C4-2B (cell line): ENCODE measurements at regions not wholly inside any gene's neighbourhood (a gene's known extent, or its start where the extent isn't known, plus 50 kb on each side); places are given as distances from the start of the nearest gene placed in this dataset.

Experiments
- H3K27ac ChIP-seq: fragments of 450-650 bp; 2 replicates; pipeline ENCODE4 v1.5.1; 2017
- CTCF ChIP-seq: fragments of 450-650 bp; conservative IDR thresholded peaks from 2 replicates; pipeline ENCODE4 v1.5.1; 2017; ENCODE audit warnings: mild to moderate bottlenecking
- ZFX ChIP-seq: fragments of 450-650 bp; IDR thresholded peaks from 2 replicates; pipeline ENCODE4 v1.6.1; 2017

GRCh38 chr12:93100610-93101009 is 171.5 kb upstream of the EEA1 start:
- no peak overlapping the region for H3K27ac ChIP-seq
- TF ChIP-seq ZFX (no peak), CTCF (no peak)

DNA sequence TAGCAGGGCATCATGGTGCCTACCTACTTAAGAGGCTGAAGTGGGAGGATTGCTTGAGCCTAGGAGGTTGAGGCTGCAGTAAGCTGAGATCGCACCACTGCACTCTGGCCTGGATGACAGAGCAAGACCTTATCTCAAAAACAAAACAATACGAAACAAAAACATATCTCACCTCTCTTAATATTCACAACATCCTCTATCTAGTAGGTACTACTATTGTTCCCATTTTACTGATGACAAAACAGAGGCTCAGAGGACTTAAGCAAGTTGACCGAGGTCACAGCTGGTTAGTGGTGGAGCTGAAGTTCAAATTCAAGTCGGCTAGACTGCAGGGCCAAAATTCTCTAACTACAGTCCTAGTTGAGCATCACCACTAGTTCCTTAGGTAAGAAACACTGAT is 172.3 kb upstream of the EEA1 start:
- H3K27ac ChIP-seq, result no peak overlapping the region
- no peak for TF ChIP-seq ZFX
- TF ChIP-seq CTCF, result no peak

DNA sequence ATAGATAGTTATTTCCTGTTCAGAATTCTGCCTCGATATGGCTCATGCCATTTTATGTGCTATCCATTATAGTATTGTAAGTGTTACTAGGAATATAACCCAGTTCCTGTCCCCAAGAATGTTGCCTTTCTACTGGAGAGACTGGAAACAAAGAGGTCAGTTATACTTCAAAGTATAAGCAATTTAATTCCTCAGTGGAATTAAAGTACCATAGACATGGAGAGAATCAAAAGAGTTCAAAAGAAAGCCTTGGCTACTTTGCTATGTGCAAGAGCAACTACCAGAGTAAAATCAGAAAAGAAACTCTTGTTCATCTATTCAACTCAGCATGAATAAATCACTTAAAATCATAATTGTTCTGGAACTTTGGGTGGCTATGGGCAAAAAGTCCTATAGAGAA is 173.2 kb upstream of the EEA1 start:
- no peak for TF ChIP-seq CTCF
- TF ChIP-seq ZFX, result no peak
- no peak overlapping the region for H3K27ac ChIP-seq

DNA sequence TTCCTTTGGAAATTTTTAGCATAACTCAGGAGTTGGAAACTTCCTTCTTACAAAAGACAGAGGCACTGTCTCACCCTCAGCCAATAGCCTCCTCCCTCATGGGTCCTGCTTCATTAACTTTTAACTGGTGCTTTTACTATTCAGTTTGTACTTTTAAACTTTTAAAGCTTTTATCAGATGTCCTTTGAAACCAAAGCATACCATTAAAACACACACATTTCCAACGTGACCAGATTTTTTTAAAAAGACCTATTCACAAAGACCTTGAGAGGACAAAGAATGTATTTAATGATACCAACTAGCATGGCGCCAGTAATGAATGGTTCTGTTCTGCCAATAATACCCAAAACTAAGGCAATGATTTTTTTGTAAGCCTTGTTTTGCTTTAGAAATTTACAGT is 173.6 kb upstream of the EEA1 start:
- no peak for TF ChIP-seq CTCF
- TF ChIP-seq ZFX, result no peak
- H3K27ac ChIP-seq, result no peak overlapping the region

GRCh38 chr12:93103154-93103553 is 174.1 kb upstream of the EEA1 start:
- H3K27ac ChIP-seq, result no peak overlapping the region
- no peak for TF ChIP-seq ZFX
- TF ChIP-seq CTCF, result no peak

DNA sequence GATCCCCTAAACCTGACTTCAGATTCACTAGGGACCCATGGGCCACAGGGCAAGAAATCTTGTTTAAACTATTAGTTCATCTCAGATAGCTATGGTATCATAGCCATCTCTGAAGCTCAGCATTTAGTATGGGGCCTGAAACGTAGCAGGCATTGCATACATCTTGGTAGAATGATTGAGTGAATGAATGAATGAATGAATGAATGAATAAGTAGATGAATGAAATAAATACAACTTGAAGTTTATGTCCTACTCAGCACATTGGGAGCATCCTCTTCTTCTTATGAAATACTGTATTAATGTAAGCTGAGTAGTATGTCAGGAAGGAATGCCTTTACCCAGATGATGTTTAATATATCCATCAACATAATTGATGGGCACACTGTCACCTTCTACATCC is 175.4 kb upstream of the EEA1 start:
- H3K27ac ChIP-seq, result no peak overlapping the region
- TF ChIP-seq CTCF, result no peak
- no peak for TF ChIP-seq ZFX

GRCh38 chr12:93106910-93107309 is 177.8 kb upstream of the EEA1 start:
- H3K27ac ChIP-seq, result no peak overlapping the region
- no peak for TF ChIP-seq CTCF
- TF ChIP-seq ZFX, result no peak
